CD8-positive, alpha-beta memory T cell (primary cell): ENCODE measurements at regions not wholly inside any gene's neighbourhood (a gene's known extent, or its start where the extent isn't known, plus 50 kb on each side); places are given as distances from the start of the nearest gene placed in this dataset.

ENCODE experiments used
- CTCF ChIA-PET: fragments of 350-600 bp; sonication (Branson Sonifier 250); formaldehyde crosslinking; loops from one replicate; lab custom pipeline; 2021; ENCODE audit warnings: antibody characterized with exemption; lab: Charles Lee
- POLR2A ChIA-PET: fragments of 350-600 bp; sonication (Branson Sonifier 250); formaldehyde crosslinking; loops from one replicate; lab custom pipeline; 2021; ENCODE audit warnings: antibody characterized with exemption; lab: Charles Lee
- DNase-seq, 5 donors: peaks; one replicate each; pipeline versions ENCODE4 v3.0.0 to v3.0.0-alpha.2; 2020 to 2022; ENCODE audit warnings: mixed read lengths in 1 of 5
- H3K27ac ChIP-seq: one replicate; pipeline ENCODE4 v1.7.0; 2013; ENCODE audit warnings: low read depth, mild to moderate bottlenecking, low read length, moderate library complexity
- H3K27me3 ChIP-seq: 2 replicates; pipeline ENCODE4 v1.7.0; 2013; ENCODE audit warnings: low read length, mild to moderate bottlenecking; ENCODE audit not compliant: insufficient read depth, poor library complexity, severe bottlenecking
- H3K36me3 ChIP-seq: 2 replicates; pipeline ENCODE4 v1.7.0; 2013; ENCODE audit warnings: mild to moderate bottlenecking, low read length, moderate library complexity; ENCODE audit not compliant: insufficient read depth
- H3K4me1 ChIP-seq: 2 replicates; pipeline ENCODE4 v1.7.0; 2013; ENCODE audit warnings: mild to moderate bottlenecking, low read length, moderate library complexity; ENCODE audit not compliant: insufficient read depth
- H3K4me3 ChIP-seq: 2 replicates; pipeline ENCODE4 v1.7.0; 2013; ENCODE audit warnings: mild to moderate bottlenecking, low read length
- H3K9me3 ChIP-seq: 2 replicates; pipeline ENCODE4 v1.7.0; 2013; ENCODE audit warnings: mild to moderate bottlenecking, low read length
- H3K27ac Mint-ChIP-seq, 8 donors: one replicate each; pipeline ENCODE4 v1.8.0; 2020 to 2021; ENCODE audit warnings: mixed read lengths in 8 of 8, mild to moderate bottlenecking in 6 of 8, inconsistent platforms in 3 of 8, moderate library complexity in 3 of 8
- H3K27me3 Mint-ChIP-seq, 2 donors: one replicate each; pipeline ENCODE4 v1.8.0; 2020 to 2021; ENCODE audit warnings: mixed read lengths in 2 of 2, mild to moderate bottlenecking in 1 of 2, moderate library complexity in 1 of 2
- H3K36me3 Mint-ChIP-seq, 3 donors: one replicate each; pipeline ENCODE4 v1.8.0; 2020 to 2021; ENCODE audit warnings: mixed read lengths in 3 of 3, inconsistent platforms in 1 of 3, mild to moderate bottlenecking in 1 of 3
- H3K4me1 Mint-ChIP-seq, 3 donors: one replicate each; pipeline ENCODE4 v1.8.0; 2020 to 2021; ENCODE audit warnings: mixed read lengths in 3 of 3, inconsistent platforms in 1 of 3, mild to moderate bottlenecking in 1 of 3
- H3K4me3 Mint-ChIP-seq, 7 donors: one replicate each; pipeline ENCODE4 v1.8.0; 2020 to 2021; ENCODE audit warnings: mixed read lengths in 7 of 7, mild to moderate bottlenecking in 6 of 7, moderate library complexity in 4 of 7, inconsistent platforms in 2 of 7
- H3K9me3 Mint-ChIP-seq, 5 donors: one replicate each; pipeline ENCODE4 v1.8.0; 2020 to 2022; ENCODE audit warnings: mixed read lengths in 5 of 5, mild to moderate bottlenecking in 3 of 5, moderate library complexity in 2 of 5, inconsistent platforms in 1 of 5

DNA sequence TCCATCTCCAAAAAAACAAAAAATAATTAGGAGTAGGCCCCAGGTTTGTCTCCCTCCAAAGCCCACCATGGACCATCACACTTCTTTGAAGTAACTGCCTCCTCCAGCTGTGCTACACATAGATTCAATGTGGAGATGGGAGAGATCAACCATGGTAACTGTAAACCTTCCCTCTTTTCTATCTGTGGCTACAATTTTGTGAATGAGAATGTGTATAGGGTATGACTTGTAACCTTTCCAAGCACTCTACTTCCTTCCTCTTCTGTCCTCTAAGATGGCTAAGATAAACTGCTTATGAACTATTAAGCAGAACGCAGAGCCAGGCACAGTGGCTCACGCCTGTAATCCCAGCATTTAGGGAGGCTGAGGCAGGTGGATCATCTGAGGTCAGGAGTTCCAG is 55.5 kb upstream of the ATP11B start:
- Histone ChIP-seq H3K27me3 (no peaks in the 10 kb centered on the region), H3K4me3 (no peak overlapping the region), H3K36me3 (no peaks in the 10 kb centered on the region), H3K9me3 (no peaks in the 10 kb centered on the region), H3K27ac (no peak overlapping the region), H3K4me1 (no peaks in the 10 kb centered on the region)
- no peak for DNase-seq
- peaks cover 8 to 22% of the 10 kb centered on the region in 2 donors for H3K27me3 Mint-ChIP-seq
- H3K36me3 Mint-ChIP-seq, result peaks cover 0 to 2% (median 0%) of the 10 kb centered on the region in 3 donors
- H3K9me3 Mint-ChIP-seq, result no peaks in the 10 kb centered on the region
- POLR2A ChIA-PET, result no interaction called here
- no peak overlapping the region for H3K4me3 Mint-ChIP-seq
- no peak overlapping the region for H3K27ac Mint-ChIP-seq
- CTCF ChIA-PET, result no interaction called here
- H3K4me1 Mint-ChIP-seq, result no peaks in the 10 kb centered on the region

DNA sequence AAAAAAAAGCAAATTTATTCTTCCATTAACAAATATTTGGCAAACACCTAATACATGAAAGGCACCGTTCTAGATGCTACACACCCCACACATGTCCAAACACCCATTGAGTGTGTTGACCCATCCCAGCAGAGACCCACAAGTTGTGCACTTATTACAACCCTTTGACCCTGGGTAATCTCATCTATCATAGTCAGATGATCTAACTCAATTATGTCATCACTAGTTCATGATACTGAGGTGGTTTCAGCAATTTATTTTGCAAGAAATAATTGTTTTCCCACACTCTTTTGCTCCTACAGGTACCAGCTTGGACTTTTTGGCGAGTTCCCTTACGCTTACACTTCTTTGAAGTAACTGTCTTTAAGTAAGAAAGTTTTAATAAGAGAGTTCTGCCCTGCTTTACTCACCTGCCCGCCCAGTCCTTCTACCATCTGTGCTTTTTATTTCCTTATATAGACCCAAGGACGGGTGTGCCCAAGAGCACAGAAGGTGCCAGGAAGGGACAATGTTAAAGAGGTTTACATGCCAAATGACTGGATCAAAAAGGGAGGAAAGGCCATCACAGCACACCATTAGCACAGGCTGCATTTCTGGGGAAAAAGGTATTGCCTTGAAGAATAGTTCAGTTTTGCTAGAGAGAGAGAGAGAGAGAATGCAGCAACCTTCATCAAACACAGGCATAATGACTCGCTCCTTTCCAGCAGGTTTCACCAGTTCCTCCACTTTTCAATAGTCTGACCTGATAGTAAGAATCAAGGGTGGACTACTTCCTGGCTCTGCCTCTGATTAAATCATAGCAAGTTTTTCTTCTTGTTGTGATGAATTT is 54.5 kb upstream of the ATP11B start:
- Mint-ChIP-seq H3K4me3 (no peak overlapping the region), H3K4me1 (no peaks in the 10 kb centered on the region), H3K27me3 (peaks cover 8 to 19% of the 10 kb centered on the region in 2 donors), H3K27ac (no peak overlapping the region), H3K9me3 (no peaks in the 10 kb centered on the region), H3K36me3 (peaks cover 0 to 2% (median 0%) of the 10 kb centered on the region in 3 donors)
- no peaks in the 10 kb centered on the region for H3K9me3 ChIP-seq
- H3K36me3 ChIP-seq, result no peaks in the 10 kb centered on the region
- no peak overlapping the region for H3K4me3 ChIP-seq
- POLR2A ChIA-PET, result no interaction called here
- no peaks in the 10 kb centered on the region for H3K27me3 ChIP-seq
- no peaks in the 10 kb centered on the region for H3K4me1 ChIP-seq
- CTCF ChIA-PET, result no interaction called here
- no peak overlapping the region for H3K27ac ChIP-seq
- no peak for DNase-seq

DNA sequence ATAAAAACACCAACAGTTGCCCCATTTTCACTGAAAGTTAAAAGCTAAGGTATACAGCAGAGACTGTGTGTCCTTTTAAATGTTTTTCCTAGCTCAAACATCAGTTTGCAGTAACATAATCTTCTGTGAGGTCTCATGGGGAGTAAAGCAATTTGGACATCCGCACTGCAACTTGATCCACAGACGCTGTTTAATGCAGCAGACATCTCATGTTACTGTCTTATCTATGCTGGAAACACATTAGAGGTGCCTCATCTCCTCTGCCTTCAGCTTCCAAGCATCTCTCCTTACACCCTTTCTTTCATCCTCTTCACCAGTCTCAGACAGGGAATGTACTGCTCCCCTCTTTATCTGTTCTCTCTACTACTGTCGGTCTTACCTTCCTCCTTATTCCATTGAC is 53.7 kb upstream of the ATP11B start:
- Histone ChIP-seq H3K4me3 (no peak overlapping the region), H3K27ac (no peak overlapping the region), H3K4me1 (no peaks in the 10 kb centered on the region), H3K27me3 (no peaks in the 10 kb centered on the region), H3K9me3 (no peaks in the 10 kb centered on the region), H3K36me3 (no peaks in the 10 kb centered on the region)
- ChIA-PET CTCF (interaction anchor here (0.7 kb wide), 1 partner anchor 15 kb away, joined by 3 read pairs; no protein-coding TSS in a partner anchor), POLR2A (no interaction called here)
- Mint-ChIP-seq H3K9me3 (no peaks in the 10 kb centered on the region), H3K27ac (no peak overlapping the region), H3K4me1 (no peaks in the 10 kb centered on the region), H3K27me3 (peaks cover 7 to 19% of the 10 kb centered on the region in 2 donors), H3K36me3 (no peaks in the 10 kb centered on the region), H3K4me3 (no peak overlapping the region)
- DNase-seq, result no peak

DNA sequence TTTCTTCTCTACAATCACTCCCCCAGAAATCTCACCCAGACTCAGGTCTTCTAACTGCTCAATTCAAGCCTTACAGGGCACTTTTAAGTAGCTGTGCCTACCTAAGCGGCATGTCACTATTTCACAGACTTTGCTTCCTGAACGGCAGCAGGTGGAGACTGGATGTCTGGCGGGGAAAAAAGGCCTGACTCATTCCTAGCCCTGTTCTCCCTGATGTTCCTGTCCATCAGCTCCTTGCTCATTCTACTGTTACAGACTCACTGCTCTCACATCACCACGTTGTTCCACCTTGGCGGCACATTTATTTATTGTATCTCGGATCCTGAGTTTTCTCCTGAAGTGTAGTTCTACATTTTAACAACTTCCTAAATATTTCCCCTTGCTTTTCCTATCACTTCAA is 52.6 kb upstream of the ATP11B start:
- Mint-ChIP-seq H3K9me3 (no peaks in the 10 kb centered on the region), H3K27ac (no peak overlapping the region), H3K36me3 (no peaks in the 10 kb centered on the region), H3K27me3 (peaks cover 5 to 19% of the 10 kb centered on the region in 2 donors), H3K4me3 (no peak overlapping the region), H3K4me1 (no peaks in the 10 kb centered on the region)
- no peaks in the 10 kb centered on the region for H3K36me3 ChIP-seq
- H3K9me3 ChIP-seq, result no peaks in the 10 kb centered on the region
- no peak overlapping the region for H3K27ac ChIP-seq
- H3K4me3 ChIP-seq, result no peak overlapping the region
- H3K27me3 ChIP-seq, result no peaks in the 10 kb centered on the region
- POLR2A ChIA-PET, result no interaction called here
- no peaks in the 10 kb centered on the region for H3K4me1 ChIP-seq
- no peak for DNase-seq
- CTCF ChIA-PET, result no interaction called here

DNA sequence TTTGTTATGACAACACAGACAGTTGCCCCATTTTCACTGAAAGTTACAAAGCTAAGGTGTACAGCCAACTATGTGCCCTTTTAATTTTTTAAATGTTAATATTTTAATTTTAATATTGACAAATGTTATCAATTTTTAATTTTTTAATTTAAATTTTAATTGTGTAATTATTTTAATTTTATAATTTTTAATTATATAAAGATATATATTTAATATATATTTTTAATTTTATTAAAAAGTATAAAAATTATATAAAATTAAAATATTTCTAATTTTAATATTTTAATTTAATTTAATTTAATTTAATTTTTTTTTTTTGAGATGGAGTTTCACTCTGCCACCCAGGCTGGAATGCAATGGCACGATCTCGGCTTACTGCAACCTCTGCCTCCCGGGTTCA is 52.1 kb upstream of the ATP11B start:
- peaks cover 5 to 19% of the 10 kb centered on the region in 2 donors for H3K27me3 Mint-ChIP-seq
- H3K9me3 Mint-ChIP-seq, result no peaks in the 10 kb centered on the region
- H3K27ac Mint-ChIP-seq, result no peak overlapping the region
- ChIA-PET CTCF (no interaction called here), POLR2A (no interaction called here)
- no peak for DNase-seq
- Histone ChIP-seq H3K27me3 (no peaks in the 10 kb centered on the region), H3K27ac (no peak overlapping the region), H3K36me3 (no peaks in the 10 kb centered on the region), H3K4me3 (no peak overlapping the region), H3K4me1 (no peaks in the 10 kb centered on the region), H3K9me3 (no peaks in the 10 kb centered on the region)
- no peak overlapping the region for H3K4me3 Mint-ChIP-seq
- H3K36me3 Mint-ChIP-seq, result no peaks in the 10 kb centered on the region
- H3K4me1 Mint-ChIP-seq, result no peaks in the 10 kb centered on the region
